HCT116 (cell line): ENCODE measurements at regions not wholly inside any gene's neighbourhood (a gene's known extent, or its start where the extent isn't known, plus 50 kb on each side); places are given as distances from the start of the nearest gene placed in this dataset.

ENCODE experiments used
- ATAC-seq: fragments of 200-7000 bp; cut with Tn5 transposase; 2 replicates; pipeline ENCODE4 v1.9.1; 2020; ENCODE audit warnings: mild to moderate bottlenecking, moderate library complexity
- BruUV-seq: library from RNA; stranded (reverse); fragments of 400-500 nt; replicated peaks from 2 replicates; lab custom pipeline; 2021; lab: Mats Ljungman, UMichigan
- CTCF ChIA-PET: fragments of 300-600 bp; sonication (Branson Sonifier 250); formaldehyde crosslinking; loops from one replicate; lab custom pipeline; 2021; ENCODE audit warnings: antibody characterized with exemption; lab: Charles Lee
- POLR2A ChIA-PET: fragments of 300-600, 350-600 bp; sonication (Branson Sonifier 250); formaldehyde crosslinking; loops from one replicate; lab custom pipeline; 2021; ENCODE audit warnings: antibody characterized with exemption; lab: Charles Lee
- RAD21 ChIA-PET, 2 experiments: fragments of 300-600 bp; sonication (Branson Sonifier 250); formaldehyde crosslinking; loops; one replicate each; lab custom pipeline; 2023; ENCODE audit warnings: low total read pairs in 2 of 2; ENCODE audit not compliant: uncharacterized antibody in 2 of 2, unreplicated experiment in 2 of 2, low non-redundant PET in 1 of 2; lab: Charles Lee
- DNase-seq: peaks from one replicate; pipeline ENCODE4 v3.0.0-alpha.2; 2010; ENCODE audit warnings: low read depth, low spot score
- H2AFZ ChIP-seq: fragments of 200-600 bp; shearing (Covaris generic), sonication (generic); 2 replicates; pipeline ENCODE4 v1.6.1; 2017; ENCODE audit warnings: low read depth, mixed run types, mixed read lengths, antibody characterized with exemption, low read length; ENCODE audit not compliant: poor library complexity, severe bottlenecking
- H3K27ac ChIP-seq: 2 replicates; pipeline ENCODE4 v1.5.1; 2012; ENCODE audit warnings: low read depth, low read length
- H3K27me3 ChIP-seq: fragments of 200-600 bp; sonication (generic); 2 replicates; pipeline ENCODE4 v1.6.1; 2016; ENCODE audit warnings: mixed run types, low read length, mixed read lengths; ENCODE audit not compliant: insufficient read depth
- H3K36me3 ChIP-seq, 2 experiments: fragments of 200-500 bp in 1 of 2; fragments of 200-600 bp in 1 of 2; sonication (Bioruptor generic) in 1 of 2; sonication (generic) in 1 of 2; 2 replicates each; pipeline versions ENCODE4 v1.5.1 to v1.6.1; 2014 to 2016; ENCODE audit warnings: low read length in 2 of 2, inconsistent platforms in 1 of 2, mixed read lengths in 1 of 2, mixed run types in 1 of 2; ENCODE audit not compliant: insufficient read depth in 2 of 2, control insufficient read depth in 1 of 2
- H3K4me1 ChIP-seq, 2 experiments: fragments of 200-600 bp in 1 of 2; sonication (generic) in 1 of 2; 2 replicates each; pipeline versions ENCODE4 v1.5.1 to v1.6.1; 2012 to 2017; ENCODE audit warnings: low read length in 2 of 2, inconsistent platforms in 1 of 2, mild to moderate bottlenecking in 1 of 2, mixed read lengths in 1 of 2, mixed run types in 1 of 2, moderate library complexity in 1 of 2; ENCODE audit not compliant: insufficient read depth in 2 of 2, control insufficient read depth in 1 of 2
- H3K4me2 ChIP-seq: fragments of 200-600 bp; sonication (generic); 2 replicates; pipeline ENCODE4 v1.6.1; 2017; ENCODE audit warnings: mixed run types, low read length, mixed read lengths
- H3K4me3 ChIP-seq, 2 experiments: fragments of 200-600 bp in 1 of 2; sonication (generic) in 1 of 2; replicated peaks in 1 of 2; 2 replicates each; pipeline ENCODE4 v1.5.1; 2011 to 2016; ENCODE audit warnings: low read length in 2 of 2, control low read depth in 1 of 2, low read depth in 1 of 2, mild to moderate bottlenecking in 1 of 2, mixed read lengths in 1 of 2, mixed run types in 1 of 2
- H3K79me2 ChIP-seq: fragments of 200-600 bp; sonication (generic); 2 replicates; pipeline ENCODE4 v1.6.1; 2017; ENCODE audit warnings: mild to moderate bottlenecking, mixed run types, low read length, moderate library complexity, mixed read lengths; ENCODE audit not compliant: insufficient read depth
- H3K9ac ChIP-seq: fragments of 200-600 bp; sonication (generic); 2 replicates; pipeline ENCODE4 v1.6.1; 2016; ENCODE audit warnings: low read length, mixed read lengths
- H3K9me2 ChIP-seq: fragments of 200-600 bp; sonication (generic), shearing (Covaris generic); 2 replicates; pipeline ENCODE4 v1.6.1; 2017; ENCODE audit warnings: mixed run types, mild to moderate bottlenecking, moderate library complexity; ENCODE audit not compliant: insufficient read depth
- H3K9me3 ChIP-seq, 2 experiments: fragments of 200-500 bp in 1 of 2; fragments of 200-600 bp in 1 of 2; sonication (Bioruptor generic) in 1 of 2; sonication (generic) in 1 of 2; 2 replicates each; pipeline ENCODE4 v1.6.1; 2014 to 2017; ENCODE audit warnings: low read length in 2 of 2, mixed read lengths in 2 of 2, inconsistent platforms in 1 of 2, low read depth in 1 of 2, mild to moderate bottlenecking in 1 of 2, mixed run types in 1 of 2, moderate library complexity in 1 of 2; ENCODE audit not compliant: control insufficient read depth in 1 of 2, insufficient read depth in 1 of 2
- H4K20me1 ChIP-seq: fragments of 200-600 bp; sonication (generic), shearing (Covaris generic); 2 replicates; pipeline ENCODE4 v1.6.1; 2017; ENCODE audit warnings: mixed run types, mild to moderate bottlenecking, moderate library complexity; ENCODE audit not compliant: insufficient read depth
- ATF3 ChIP-seq: IDR thresholded peaks from 2 replicates; pipeline ENCODE4 v1.6.1; 2012
- EGR1 ChIP-seq: IDR thresholded peaks from 2 replicates; pipeline ENCODE4 v1.6.1; 2012; ENCODE audit warnings: low read depth
- EZH2 ChIP-seq: fragments of 200-600 bp; sonication (generic); IDR thresholded peaks from 2 replicates; pipeline ENCODE4 v1.6.1; 2017; ENCODE audit warnings: antibody characterized with exemption, mixed run types
- FOSL1 ChIP-seq: IDR thresholded peaks from 2 replicates; pipeline ENCODE4 v1.6.1; 2012; ENCODE audit warnings: low read depth
- JUND ChIP-seq: IDR thresholded peaks from 2 replicates; pipeline ENCODE4 v1.6.1; 2012
- MAX ChIP-seq: IDR thresholded peaks from 2 replicates; pipeline ENCODE4 v1.6.1; 2012
- POLR2AphosphoS5 ChIP-seq: IDR thresholded peaks from 2 replicates; pipeline ENCODE4 v1.6.1; 2011; ENCODE audit warnings: mild to moderate bottlenecking, low read depth, low read length, moderate library complexity
- SP1 ChIP-seq: IDR thresholded peaks from 2 replicates; pipeline ENCODE4 v1.6.1; 2012; ENCODE audit warnings: low read depth
- SRF ChIP-seq: IDR thresholded peaks from 2 replicates; pipeline ENCODE4 v1.6.1; 2012; ENCODE audit warnings: low read depth
- TCF7L2 ChIP-seq: IDR thresholded peaks from 2 replicates; pipeline ENCODE4 v1.7.0; 2011; ENCODE audit warnings: borderline replicate concordance, inconsistent platforms; ENCODE audit not compliant: insufficient read depth, insufficient read length; ENCODE audit errors: extremely low read depth
- YY1 ChIP-seq: IDR thresholded peaks from 2 replicates; pipeline ENCODE4 v1.6.1; 2011; ENCODE audit warnings: low read length, low read depth, moderate library complexity, mild to moderate bottlenecking; ENCODE audit not compliant: insufficient replicate concordance; ENCODE audit errors: extremely low read depth
- ZBTB33 ChIP-seq: IDR thresholded peaks from 2 replicates; pipeline ENCODE4 v1.6.1; 2011; ENCODE audit warnings: mild to moderate bottlenecking, low read length, moderate library complexity; ENCODE audit not compliant: insufficient replicate concordance; ENCODE audit errors: extremely low read depth
- ZFX ChIP-seq: fragments of 450-650 bp; IDR thresholded peaks from 2 replicates; pipeline ENCODE4 v1.6.1; 2017
- intact Hi-C: fragments of 100-400 bp; cut with micrococcal nuclease; formaldehyde crosslinking; loops from 2 replicates; pipeline ENCODE4 v1.10.0; 2022

DNA sequence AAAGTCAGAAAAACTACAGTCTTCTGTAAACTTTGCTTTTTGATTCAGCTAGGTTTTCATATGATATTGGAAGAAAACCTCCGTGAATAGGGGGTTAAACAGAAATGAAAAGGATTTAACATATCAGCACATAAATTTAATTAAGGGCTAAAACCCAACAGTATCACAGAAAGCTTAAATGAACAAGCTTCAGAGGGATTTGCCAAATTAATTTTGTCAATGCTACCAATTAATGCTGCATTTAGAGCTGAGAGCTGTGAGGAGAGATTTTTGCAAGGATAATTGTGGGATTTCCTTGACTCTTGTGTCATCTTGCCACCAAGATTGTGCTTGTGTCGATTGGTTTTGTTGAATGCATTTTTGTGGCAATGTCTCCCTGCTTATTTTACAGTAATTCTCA is 379.9 kb downstream of the CD109 start:
- no peaks in the 10 kb centered on the region for H4K20me1 ChIP-seq
- no peak for ATAC-seq
- no peaks in the 10 kb centered on the region for H3K27me3 ChIP-seq
- RAD21 ChIA-PET = no interaction called here
- no peak overlapping the region for H3K4me2 ChIP-seq
- H3K27ac ChIP-seq = no peak overlapping the region
- CTCF ChIA-PET = interaction anchor here (2.1 kb wide), 1 partner anchor 16 kb away, joined by 6 read pairs; no protein-coding TSS in a partner anchor
- intact Hi-C loops = no loop called here
- DNase-seq = no peak
- H3K4me1 ChIP-seq = peaks cover 0 to 9% of the 10 kb centered on the region in 2 experiments; a peak in 1 of 4 replicates
- H3K9ac ChIP-seq = no peak overlapping the region
- no peaks in the 10 kb centered on the region for H3K36me3 ChIP-seq
- no peak for TF ChIP-seq ZBTB33
- no peak for TF ChIP-seq YY1
- TF ChIP-seq MAX = no peak
- no peak for TF ChIP-seq ZFX
- no peak for TF ChIP-seq FOSL1
- no peak for TF ChIP-seq SP1
- TF ChIP-seq POLR2AphosphoS5 = no peak
- no peak for TF ChIP-seq EZH2
- TF ChIP-seq JUND = no peak
- no peak for TF ChIP-seq SRF
- TF ChIP-seq EGR1 = no peak
- TF ChIP-seq ATF3 = no peak
- TF ChIP-seq TCF7L2 = no peak
- H2AFZ ChIP-seq = no peak overlapping the region
- no TSS peak for BruUV-seq
- no peaks in the 10 kb centered on the region for H3K9me3 ChIP-seq
- no peak overlapping the region for H3K4me3 ChIP-seq
- no peaks in the 10 kb centered on the region for H3K79me2 ChIP-seq
- H3K9me2 ChIP-seq = no peaks in the 10 kb centered on the region
- POLR2A ChIA-PET = no interaction called here
